ENCODE measurements at regions not wholly inside any gene's neighbourhood (a gene's known extent, or its start where the extent isn't known, plus 50 kb on each side); places are given as distances from the start of the nearest gene placed in this dataset.

- CTCF ChIA-PET, result no interaction called here
- H3K4me3 Mint-ChIP-seq, result no peak overlapping the region
- intact Hi-C loops (cut with micrococcal nuclease), result no loop called here
- H3K27ac Mint-ChIP-seq, result no peak overlapping the region
- no peaks in the 10 kb centered on the region for H3K9me3 Mint-ChIP-seq
- H3K27me3 Mint-ChIP-seq, result peaks cover 9% of the 10 kb centered on the region
- no peak for DNase-seq
- no peaks in the 10 kb centered on the region for H3K36me3 Mint-ChIP-seq
- POLR2A ChIA-PET, result no interaction called here
- H3K4me1 Mint-ChIP-seq (ENCODE audit: low read depth), result no peaks in the 10 kb centered on the region
Measured at GRCh38 chr1:55420929-55421716, 206.0 kb upstream of the USP24 start.

- no peaks in the 10 kb centered on the region for H3K4me1 Mint-ChIP-seq (ENCODE audit: low read depth)
- H3K9me3 Mint-ChIP-seq, result no peaks in the 10 kb centered on the region
- ChIA-PET POLR2A (no interaction called here), CTCF (no interaction called here)
- no peak overlapping the region for H3K4me3 Mint-ChIP-seq
- DNase-seq, result no peak
- intact Hi-C loops (cut with micrococcal nuclease), result no loop called here
- no peak overlapping the region for H3K27ac Mint-ChIP-seq
- peaks cover 12% of the 10 kb centered on the region for H3K27me3 Mint-ChIP-seq
- H3K36me3 Mint-ChIP-seq, result no peaks in the 10 kb centered on the region
Measured at GRCh38 chr1:55420026-55420425, 204.9 kb upstream of the USP24 start.

- Mint-ChIP-seq H3K9me3 (no peaks in the 10 kb centered on the region), H3K36me3 (no peaks in the 10 kb centered on the region), H3K4me1 (ENCODE audit: low read depth) (no peaks in the 10 kb centered on the region), H3K4me3 (no peak overlapping the region), H3K27me3 (peaks cover 9% of the 10 kb centered on the region), H3K27ac (no peak overlapping the region)
- intact Hi-C loops (cut with micrococcal nuclease), result no loop called here
- DNase-seq, result no peak
- CTCF ChIA-PET, result no interaction called here
- POLR2A ChIA-PET, result no interaction called here
Measured at GRCh38 chr1:55418208-55419000, 203.2 kb upstream of the USP24 start.

- H3K4me3 Mint-ChIP-seq, result no peak overlapping the region
- no peaks in the 10 kb centered on the region for H3K4me1 Mint-ChIP-seq (ENCODE audit: low read depth)
- intact Hi-C loops (cut with micrococcal nuclease), result no loop called here
- no peak for DNase-seq
- POLR2A ChIA-PET, result no interaction called here
- no peaks in the 10 kb centered on the region for H3K9me3 Mint-ChIP-seq
- no peak overlapping the region for H3K27ac Mint-ChIP-seq
- CTCF ChIA-PET, result no interaction called here
- no peaks in the 10 kb centered on the region for H3K36me3 Mint-ChIP-seq
- peaks cover 8% of the 10 kb centered on the region for H3K27me3 Mint-ChIP-seq
Measured at GRCh38 chr1:55416164-55416842, 201.1 kb upstream of the USP24 start.

GRCh38 chr1:55413286-55413685, 198.1 kb upstream of the USP24 start:
- no peaks in the 10 kb centered on the region for H3K36me3 Mint-ChIP-seq
- no peaks in the 10 kb centered on the region for H3K9me3 Mint-ChIP-seq
- intact Hi-C loops (cut with micrococcal nuclease), result no loop called here
- H3K4me3 Mint-ChIP-seq, result no peak overlapping the region
- peaks cover 13% of the 10 kb centered on the region for H3K27me3 Mint-ChIP-seq
- no peak overlapping the region for H3K27ac Mint-ChIP-seq
- DNase-seq, result no peak
- CTCF ChIA-PET, result no interaction called here
- H3K4me1 Mint-ChIP-seq (ENCODE audit: low read depth), result no peaks in the 10 kb centered on the region
- POLR2A ChIA-PET, result no interaction called here

- ChIA-PET CTCF (no interaction called here), POLR2A (no interaction called here)
- Mint-ChIP-seq H3K9me3 (no peaks in the 10 kb centered on the region), H3K4me3 (no peak overlapping the region), H3K27me3 (peaks cover 11% of the 10 kb centered on the region), H3K4me1 (ENCODE audit: low read depth) (no peaks in the 10 kb centered on the region), H3K36me3 (no peaks in the 10 kb centered on the region), H3K27ac (no peak overlapping the region)
- intact Hi-C loops (cut with micrococcal nuclease), result no loop called here
- DNase-seq, result no peak
Measured at GRCh38 chr1:55412060-55412459, 196.9 kb upstream of the USP24 start.

- DNase-seq, result no peak
- ChIA-PET CTCF (interaction anchor here (1.1 to 1.2 kb wide), 2 partner anchors 27 to 119 kb away, joined by 3 read pairs; no protein-coding TSS in a partner anchor), POLR2A (no interaction called here)
- no peak overlapping the region for H3K4me3 Mint-ChIP-seq
- H3K36me3 Mint-ChIP-seq, result no peaks in the 10 kb centered on the region
- no peaks in the 10 kb centered on the region for H3K9me3 Mint-ChIP-seq
- H3K27me3 Mint-ChIP-seq, result peaks cover 28% of the 10 kb centered on the region
- no peak overlapping the region for H3K27ac Mint-ChIP-seq
- no peaks in the 10 kb centered on the region for H3K4me1 Mint-ChIP-seq (ENCODE audit: low read depth)
- intact Hi-C loops (cut with micrococcal nuclease), result no loop called here
Measured at GRCh38 chr1:55402671-55403464, 187.7 kb upstream of the USP24 start.

- POLR2A ChIA-PET, result no interaction called here
- peaks cover 33% of the 10 kb centered on the region for H3K27me3 Mint-ChIP-seq
- H3K9me3 Mint-ChIP-seq, result no peaks in the 10 kb centered on the region
- no peak for DNase-seq
- H3K36me3 Mint-ChIP-seq, result no peaks in the 10 kb centered on the region
- H3K27ac Mint-ChIP-seq, result no peak overlapping the region
- no peaks in the 10 kb centered on the region for H3K4me1 Mint-ChIP-seq (ENCODE audit: low read depth)
- CTCF ChIA-PET, result no interaction called here
- intact Hi-C loops (cut with micrococcal nuclease), result no loop called here
- no peak overlapping the region for H3K4me3 Mint-ChIP-seq
Measured at GRCh38 chr1:55402142-55402541, 187.0 kb upstream of the USP24 start.

- H3K27me3 Mint-ChIP-seq, result peaks cover 35% of the 10 kb centered on the region
- H3K4me3 Mint-ChIP-seq, result no peak overlapping the region
- no peaks in the 10 kb centered on the region for H3K36me3 Mint-ChIP-seq
- ChIA-PET POLR2A (no interaction called here), CTCF (no interaction called here)
- H3K4me1 Mint-ChIP-seq (ENCODE audit: low read depth), result no peaks in the 10 kb centered on the region
- no peaks in the 10 kb centered on the region for H3K9me3 Mint-ChIP-seq
- no peak for DNase-seq
- intact Hi-C loops (cut with micrococcal nuclease), result no loop called here
- no peak overlapping the region for H3K27ac Mint-ChIP-seq
Measured at GRCh38 chr1:55400508-55400907, 185.3 kb upstream of the USP24 start.

GRCh38 chr1:55399346-55399745, 184.2 kb upstream of the USP24 start:
- H3K4me1 Mint-ChIP-seq (ENCODE audit: low read depth), result no peaks in the 10 kb centered on the region
- no peaks in the 10 kb centered on the region for H3K9me3 Mint-ChIP-seq
- CTCF ChIA-PET, result interaction anchor here (1.5 kb wide), 1 partner anchor 23 kb away, joined by 4 read pairs; no protein-coding TSS in a partner anchor
- no peaks in the 10 kb centered on the region for H3K36me3 Mint-ChIP-seq
- DNase-seq, result no peak
- H3K4me3 Mint-ChIP-seq, result no peak overlapping the region
- POLR2A ChIA-PET, result no interaction called here
- H3K27ac Mint-ChIP-seq, result no peak overlapping the region
- H3K27me3 Mint-ChIP-seq, result peaks cover 35% of the 10 kb centered on the region
- intact Hi-C loops (cut with micrococcal nuclease), result no loop called here

- ChIA-PET POLR2A (no interaction called here), CTCF (interaction anchor here (0.6 to 1.3 kb wide), 2 partner anchors 17 to 21 kb away, joined by 3 to 8 read pairs; no protein-coding TSS in a partner anchor)
- H3K36me3 Mint-ChIP-seq, result no peaks in the 10 kb centered on the region
- peaks cover 29% of the 10 kb centered on the region for H3K27me3 Mint-ChIP-seq
- peaks cover 5% of the 10 kb centered on the region for H3K9me3 Mint-ChIP-seq
- DNase-seq, result no peak
- intact Hi-C loops (cut with micrococcal nuclease), result no loop called here
- H3K27ac Mint-ChIP-seq, result no peak overlapping the region
- no peak overlapping the region for H3K4me3 Mint-ChIP-seq
- H3K4me1 Mint-ChIP-seq (ENCODE audit: low read depth), result no peaks in the 10 kb centered on the region
Measured at GRCh38 chr1:55396381-55396891, 181.3 kb upstream of the USP24 start.

- POLR2A ChIA-PET, result no interaction called here
- H3K27me3 Mint-ChIP-seq, result peaks cover 5% of the 10 kb centered on the region
- no peaks in the 10 kb centered on the region for H3K36me3 Mint-ChIP-seq
- no peak for DNase-seq
- peaks cover 4% of the 10 kb centered on the region for H3K4me1 Mint-ChIP-seq (ENCODE audit: low read depth)
- H3K4me3 Mint-ChIP-seq, result no peak overlapping the region
- H3K9me3 Mint-ChIP-seq, result peaks cover 1% of the 10 kb centered on the region
- intact Hi-C loops (cut with micrococcal nuclease), result no loop called here
- H3K27ac Mint-ChIP-seq, result no peak overlapping the region
- CTCF ChIA-PET, result interaction anchor here (0.6 to 1.5 kb wide), 2 partner anchors 10 to 13 kb away, joined by 3 to 5 read pairs; no protein-coding TSS in a partner anchor
Measured at GRCh38 chr1:55388960-55389359, 173.8 kb upstream of the USP24 start.

Data from activated CD4-positive, alpha-beta memory T cell treated with anti-CD3 and anti-CD28 coated beads for 36 hours (primary cell).